ENCODE measurements at regions not wholly inside any gene's neighbourhood (a gene's known extent, or its start where the extent isn't known, plus 50 kb on each side); places are given as distances from the start of the nearest gene placed in this dataset.

GRCh38 chr3:137199678-137200077 lies 241.9 kb downstream of the IL20RB start:
- no peak overlapping the region for H3K9ac ChIP-seq (ENCODE audit: insufficient read depth in 1 of 2, low read length in 2 of 2)
- no peaks in the 10 kb centered on the region for H3K36me3 ChIP-seq (ENCODE audit: control insufficient read depth in 4 of 4, insufficient read depth in 4 of 4, low read length in 4 of 4)
- no peak for DNase-seq
- no peak for TF ChIP-seq CTCF (IDR thresholded peaks at IDR 0.05; ENCODE audit: control extremely low read depth, extremely low read depth)
- H3K4me1 ChIP-seq (ENCODE audit: control insufficient read depth in 5 of 5, insufficient read depth in 5 of 5, low read length in 5 of 5): no peaks in the 10 kb centered on the region
- H3K27ac ChIP-seq (ENCODE audit: low read depth in 1 of 2, low read length in 1 of 2): no peak overlapping the region
- H3K4me3 ChIP-seq: no peak overlapping the region
- no peaks in the 10 kb centered on the region for H3K27me3 ChIP-seq (ENCODE audit: control insufficient read depth in 3 of 3, insufficient read depth in 3 of 3, low read length in 2 of 3)
- no peak for ATAC-seq (ENCODE audit: insufficient read depth, low FRiP score)
- no peaks in the 10 kb centered on the region for H3K9me3 ChIP-seq (ENCODE audit: control insufficient read depth in 4 of 4, insufficient read depth in 3 of 4, low read length in 3 of 4)

GRCh38 chr3:137201066-137201465 lies 243.3 kb downstream of the IL20RB start:
- Histone ChIP-seq H3K4me1 (ENCODE audit: control insufficient read depth in 5 of 5, insufficient read depth in 5 of 5, low read length in 5 of 5) (no peaks in the 10 kb centered on the region), H3K4me3 (no peak overlapping the region), H3K9ac (ENCODE audit: insufficient read depth in 1 of 2, low read length in 2 of 2) (no peak overlapping the region), H3K27ac (ENCODE audit: low read depth in 1 of 2, low read length in 1 of 2) (no peak overlapping the region), H3K36me3 (ENCODE audit: control insufficient read depth in 4 of 4, insufficient read depth in 4 of 4, low read length in 4 of 4) (no peaks in the 10 kb centered on the region), H3K27me3 (ENCODE audit: control insufficient read depth in 3 of 3, insufficient read depth in 3 of 3, low read length in 2 of 3) (no peaks in the 10 kb centered on the region), H3K9me3 (ENCODE audit: control insufficient read depth in 4 of 4, insufficient read depth in 3 of 4, low read length in 3 of 4) (no peaks in the 10 kb centered on the region)
- ATAC-seq (ENCODE audit: insufficient read depth, low FRiP score) (no peak), DNase-seq (no peak)
- TF ChIP-seq CTCF (IDR thresholded peaks at IDR 0.05; ENCODE audit: control extremely low read depth, extremely low read depth): no peak
- WGBS, 2 donors: 84 to 85% methylated on average over 3 of the region's 3 CpGs

GRCh38 chr3:137202941-137203340 lies 245.2 kb downstream of the IL20RB start:
- TF ChIP-seq CTCF (IDR thresholded peaks at IDR 0.05; ENCODE audit: control extremely low read depth, extremely low read depth): no peak
- WGBS, 2 donors: 62 to 84% methylated on average over 5 of the region's 5 CpGs
- ATAC-seq (ENCODE audit: insufficient read depth, low FRiP score) (no peak), DNase-seq (peak; percentile 30 to 67 (median 55))
- H3K36me3 ChIP-seq (ENCODE audit: control insufficient read depth in 4 of 4, insufficient read depth in 4 of 4, low read length in 4 of 4): no peaks in the 10 kb centered on the region
- no peak overlapping the region for H3K9ac ChIP-seq (ENCODE audit: insufficient read depth in 1 of 2, low read length in 2 of 2)
- no peaks in the 10 kb centered on the region for H3K4me1 ChIP-seq (ENCODE audit: control insufficient read depth in 5 of 5, insufficient read depth in 5 of 5, low read length in 5 of 5)
- H3K9me3 ChIP-seq (ENCODE audit: control insufficient read depth in 4 of 4, insufficient read depth in 3 of 4, low read length in 3 of 4): no peaks in the 10 kb centered on the region
- no peaks in the 10 kb centered on the region for H3K27me3 ChIP-seq (ENCODE audit: control insufficient read depth in 3 of 3, insufficient read depth in 3 of 3, low read length in 2 of 3)
- H3K27ac ChIP-seq (ENCODE audit: low read depth in 1 of 2, low read length in 1 of 2): no peak overlapping the region
- no peak overlapping the region for H3K4me3 ChIP-seq

- ATAC-seq (ENCODE audit: insufficient read depth, low FRiP score) (no peak), DNase-seq (peak in 1 of 3 donors; percentile 1)
- no peak overlapping the region for H3K9ac ChIP-seq (ENCODE audit: insufficient read depth in 1 of 2, low read length in 2 of 2)
- no peaks in the 10 kb centered on the region for H3K36me3 ChIP-seq (ENCODE audit: control insufficient read depth in 4 of 4, insufficient read depth in 4 of 4, low read length in 4 of 4)
- H3K27me3 ChIP-seq (ENCODE audit: control insufficient read depth in 3 of 3, insufficient read depth in 3 of 3, low read length in 2 of 3): no peaks in the 10 kb centered on the region
- no peak for TF ChIP-seq CTCF (IDR thresholded peaks at IDR 0.05; ENCODE audit: control extremely low read depth, extremely low read depth)
- no peaks in the 10 kb centered on the region for H3K9me3 ChIP-seq (ENCODE audit: control insufficient read depth in 4 of 4, insufficient read depth in 3 of 4, low read length in 3 of 4)
- 66 to 72% methylated on average over 3 of the region's 3 CpGs for WGBS, 2 donors
- no peak overlapping the region for H3K27ac ChIP-seq (ENCODE audit: low read depth in 1 of 2, low read length in 1 of 2)
- no peak overlapping the region for H3K4me3 ChIP-seq
- no peaks in the 10 kb centered on the region for H3K4me1 ChIP-seq (ENCODE audit: control insufficient read depth in 5 of 5, insufficient read depth in 5 of 5, low read length in 5 of 5)
Measured at GRCh38 chr3:137204409-137204808, 246.6 kb downstream of the IL20RB start.

All from lung (tissue), 11 donors.